HG02623 (cell line): ENCODE measurements at regions not wholly inside any gene's neighbourhood (a gene's known extent, or its start where the extent isn't known, plus 50 kb on each side); places are given as distances from the start of the nearest gene placed in this dataset.
"Not testable (repeated sequence)": the region's sequence is repeated elsewhere in the genome, so short reads cannot be mapped to it uniquely, and the experiment has no call there.

ENCODE experiments used
- ATAC-seq: cut with Tn5 transposase; IDR thresholded peaks from one replicate; pipeline ENCODE4 v1.9.1; 2021; ENCODE audit warnings: moderate library complexity; ENCODE audit not compliant: unreplicated experiment

GRCh38 chr5:16987776-16988175 is 51.7 kb upstream of the MYO10 start:
- no peak for ATAC-seq

- not testable (repeated sequence) for ATAC-seq
Observed at GRCh38 chr5:16990817-16991520, 54.9 kb upstream of the MYO10 start.

GRCh38 chr5:16992006-16992405 is 55.9 kb upstream of the MYO10 start:
- ATAC-seq, result no peak

- ATAC-seq, result no peak
Observed at GRCh38 chr5:16992444-16992843, 56.4 kb upstream of the MYO10 start.

- no peak for ATAC-seq
Observed at GRCh38 chr5:16994565-16994964, 58.5 kb upstream of the MYO10 start.

GRCh38 chr5:16995372-16995771 is 59.3 kb upstream of the MYO10 start:
- no peak for ATAC-seq

GRCh38 chr5:17000291-17000939 is 64.3 kb upstream of the MYO10 start:
- ATAC-seq, result no peak

GRCh38 chr5:17001428-17001827 is 65.3 kb upstream of the MYO10 start:
- no peak for ATAC-seq

- ATAC-seq, result no peak
Observed at GRCh38 chr5:17004441-17005106, 68.5 kb upstream of the MYO10 start.

GRCh38 chr5:17005107-17005828 is 69.2 kb upstream of the MYO10 start:
- ATAC-seq, result no peak

GRCh38 chr5:17012289-17012688 is 76.2 kb upstream of the MYO10 start:
- ATAC-seq, result no peak

GRCh38 chr5:17014686-17015085 is 78.6 kb upstream of the MYO10 start:
- no peak for ATAC-seq

GRCh38 chr5:17018871-17019270 is 82.8 kb upstream of the MYO10 start:
- ATAC-seq, result no peak

GRCh38 chr5:17019324-17019723 is 83.2 kb upstream of the MYO10 start:
- ATAC-seq, result no peak

- no peak for ATAC-seq
Observed at GRCh38 chr5:17020678-17021601, 84.9 kb upstream of the MYO10 start.

GRCh38 chr5:17021602-17021932 is 85.5 kb upstream of the MYO10 start:
- ATAC-seq, result no peak

GRCh38 chr5:17022296-17022695 is 86.2 kb upstream of the MYO10 start:
- ATAC-seq, result no peak

GRCh38 chr5:17024686-17025180 is 88.6 kb upstream of the MYO10 start:
- no peak for ATAC-seq

GRCh38 chr5:17031659-17032277 is 95.7 kb upstream of the MYO10 start:
- ATAC-seq, result not testable (repeated sequence)
